ENCODE measurements at regions not wholly inside any gene's neighbourhood (a gene's known extent, or its start where the extent isn't known, plus 50 kb on each side); places are given as distances from the start of the nearest gene placed in this dataset.

GRCh38 chr13:80050252-80050651 lies 290.7 kb downstream of the SPRY2 start:
- H3K4me1 ChIP-seq (ENCODE audit: insufficient read depth): no peaks in the 10 kb centered on the region; the same call in 1 of the 2 replicates
- H3K9me2 ChIP-seq (ENCODE audit: insufficient read depth): no peaks in the 10 kb centered on the region; the same call in 1 of the 2 replicates
- ATAC-seq (no peak), DNase-seq (ENCODE audit: low spot score) (no peak)
- no peak overlapping the region for H2AFZ ChIP-seq
- no peak overlapping the region for H3K4me3 ChIP-seq
- TF ChIP-seq EZH2phosphoT487 (IDR thresholded peaks at IDR 0.05; ENCODE audit: unreplicated experiment) (no peak), STAT1 (IDR thresholded peaks at IDR 0.05; ENCODE audit: unreplicated experiment) (no peak), ZNF462 (CRISPR knock-in tag; IDR thresholded peaks at IDR 0.05) (no peak), ZNF114 (CRISPR knock-in tag; IDR thresholded peaks at IDR 0.05) (no peak), EZH2 (IDR thresholded peaks at IDR 0.05; ENCODE audit: low read depth, unreplicated experiment) (no peak), CREB1 (CRISPR knock-in tag; IDR thresholded peaks at IDR 0.05; ENCODE audit: low read depth) (no peak), ZNF331 (CRISPR knock-in tag; IDR thresholded peaks at IDR 0.05; ENCODE audit: low read depth) (no peak), POLR2AphosphoS5 (IDR thresholded peaks at IDR 0.05; ENCODE audit: low read depth) (no peak), JUNB (IDR thresholded peaks at IDR 0.05; ENCODE audit: unreplicated experiment) (no peak), NANOG (IDR thresholded peaks at IDR 0.05; ENCODE audit: borderline replicate concordance) (no peak), ETS1 (IDR thresholded peaks at IDR 0.05) (no peak)
- TF ChIP-seq, protein P1, sequence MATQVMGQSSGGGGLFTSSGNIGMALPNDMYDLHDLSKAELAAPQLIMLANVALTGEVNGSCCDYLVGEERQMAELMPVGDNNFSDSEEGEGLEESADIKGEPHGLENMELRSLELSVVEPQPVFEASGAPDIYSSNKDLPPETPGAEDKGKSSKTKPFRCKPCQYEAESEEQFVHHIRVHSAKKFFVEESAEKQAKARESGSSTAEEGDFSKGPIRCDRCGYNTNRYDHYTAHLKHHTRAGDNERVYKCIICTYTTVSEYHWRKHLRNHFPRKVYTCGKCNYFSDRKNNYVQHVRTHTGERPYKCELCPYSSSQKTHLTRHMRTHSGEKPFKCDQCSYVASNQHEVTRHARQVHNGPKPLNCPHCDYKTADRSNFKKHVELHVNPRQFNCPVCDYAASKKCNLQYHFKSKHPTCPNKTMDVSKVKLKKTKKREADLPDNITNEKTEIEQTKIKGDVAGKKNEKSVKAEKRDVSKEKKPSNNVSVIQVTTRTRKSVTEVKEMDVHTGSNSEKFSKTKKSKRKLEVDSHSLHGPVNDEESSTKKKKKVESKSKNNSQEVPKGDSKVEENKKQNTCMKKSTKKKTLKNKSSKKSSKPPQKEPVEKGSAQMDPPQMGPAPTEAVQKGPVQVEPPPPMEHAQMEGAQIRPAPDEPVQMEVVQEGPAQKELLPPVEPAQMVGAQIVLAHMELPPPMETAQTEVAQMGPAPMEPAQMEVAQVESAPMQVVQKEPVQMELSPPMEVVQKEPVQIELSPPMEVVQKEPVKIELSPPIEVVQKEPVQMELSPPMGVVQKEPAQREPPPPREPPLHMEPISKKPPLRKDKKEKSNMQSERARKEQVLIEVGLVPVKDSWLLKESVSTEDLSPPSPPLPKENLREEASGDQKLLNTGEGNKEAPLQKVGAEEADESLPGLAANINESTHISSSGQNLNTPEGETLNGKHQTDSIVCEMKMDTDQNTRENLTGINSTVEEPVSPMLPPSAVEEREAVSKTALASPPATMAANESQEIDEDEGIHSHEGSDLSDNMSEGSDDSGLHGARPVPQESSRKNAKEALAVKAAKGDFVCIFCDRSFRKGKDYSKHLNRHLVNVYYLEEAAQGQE (IDR thresholded peaks at IDR 0.05; ENCODE audit: unreplicated experiment): no peak
- TF ChIP-seq, protein P2, sequence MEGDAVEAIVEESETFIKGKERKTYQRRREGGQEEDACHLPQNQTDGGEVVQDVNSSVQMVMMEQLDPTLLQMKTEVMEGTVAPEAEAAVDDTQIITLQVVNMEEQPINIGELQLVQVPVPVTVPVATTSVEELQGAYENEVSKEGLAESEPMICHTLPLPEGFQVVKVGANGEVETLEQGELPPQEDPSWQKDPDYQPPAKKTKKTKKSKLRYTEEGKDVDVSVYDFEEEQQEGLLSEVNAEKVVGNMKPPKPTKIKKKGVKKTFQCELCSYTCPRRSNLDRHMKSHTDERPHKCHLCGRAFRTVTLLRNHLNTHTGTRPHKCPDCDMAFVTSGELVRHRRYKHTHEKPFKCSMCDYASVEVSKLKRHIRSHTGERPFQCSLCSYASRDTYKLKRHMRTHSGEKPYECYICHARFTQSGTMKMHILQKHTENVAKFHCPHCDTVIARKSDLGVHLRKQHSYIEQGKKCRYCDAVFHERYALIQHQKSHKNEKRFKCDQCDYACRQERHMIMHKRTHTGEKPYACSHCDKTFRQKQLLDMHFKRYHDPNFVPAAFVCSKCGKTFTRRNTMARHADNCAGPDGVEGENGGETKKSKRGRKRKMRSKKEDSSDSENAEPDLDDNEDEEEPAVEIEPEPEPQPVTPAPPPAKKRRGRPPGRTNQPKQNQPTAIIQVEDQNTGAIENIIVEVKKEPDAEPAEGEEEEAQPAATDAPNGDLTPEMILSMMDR (conservative IDR thresholded peaks at IDR 0.05; ENCODE audit: low read depth in 2 of 2): no peak
- H3F3A ChIP-seq (replicated peaks; ENCODE audit: low read depth): no peaks in the 10 kb centered on the region
- H3K36me3 ChIP-seq (ENCODE audit: insufficient read depth): no peaks in the 10 kb centered on the region
- H3K4me2 ChIP-seq: no peak overlapping the region
- Mint-ChIP-seq H3K27me3 (ENCODE audit: insufficient read depth, low read depth, poor library complexity) (no peaks in the 10 kb centered on the region), H3K4me1 (peaks cover 9% of the 10 kb centered on the region), H3K36me3 (ENCODE audit: low read depth) (no peaks in the 10 kb centered on the region), H3K4me3 (no peak overlapping the region), H3K9me3 (no peaks in the 10 kb centered on the region; the same call in 1 of the 3 replicates), H3K27ac (no peak overlapping the region)
- no peak overlapping the region for H3K27ac ChIP-seq (ENCODE audit: low read depth)
- H3K27me3 ChIP-seq (ENCODE audit: insufficient read depth): no peaks in the 10 kb centered on the region
- H4K20me1 ChIP-seq (replicated peaks; ENCODE audit: insufficient read depth): no peaks in the 10 kb centered on the region
- no peaks in the 10 kb centered on the region for H3K79me2 ChIP-seq (replicated peaks; ENCODE audit: insufficient read depth)

Measured in GM23338 (cell line).